Calu3 (cell line): ENCODE measurements at regions not wholly inside any gene's neighbourhood (a gene's known extent, or its start where the extent isn't known, plus 50 kb on each side); places are given as distances from the start of the nearest gene placed in this dataset.
"Not testable (repeated sequence)": the region's sequence is repeated elsewhere in the genome, so short reads cannot be mapped to it uniquely, and the experiment has no call there.

Source experiments
- BruUV-seq: library from RNA; stranded (reverse); fragments of 400-500 nt; replicated peaks from 2 replicates; lab custom pipeline; 2021; lab: Mats Ljungman, UMichigan
- CTCF ChIA-PET: fragments of 300-600 bp; sonication (Branson Sonifier 250); formaldehyde crosslinking; loops from one replicate; lab custom pipeline; 2022; ENCODE audit warnings: antibody characterized with exemption; lab: Charles Lee
- DNase-seq: peaks from one replicate; pipeline ENCODE4 v3.0.0; 2022
- H3K27ac Mint-ChIP-seq: one replicate; pipeline ENCODE4 v1.8.0; 2022; ENCODE audit warnings: mixed read lengths; ENCODE audit not compliant: unreplicated experiment
- H3K27me3 Mint-ChIP-seq: one replicate; pipeline ENCODE4 v1.8.0; 2022; ENCODE audit warnings: mixed read lengths; ENCODE audit not compliant: unreplicated experiment
- H3K36me3 Mint-ChIP-seq: one replicate; pipeline ENCODE4 v1.8.0; 2022; ENCODE audit warnings: mild to moderate bottlenecking, moderate library complexity, mixed read lengths; ENCODE audit not compliant: insufficient read depth, unreplicated experiment
- H3K4me1 Mint-ChIP-seq: one replicate; pipeline ENCODE4 v1.8.0; 2022; ENCODE audit warnings: mild to moderate bottlenecking, low read depth, mixed read lengths; ENCODE audit not compliant: unreplicated experiment
- H3K4me3 Mint-ChIP-seq: one replicate; pipeline ENCODE4 v1.8.0; 2022; ENCODE audit warnings: mild to moderate bottlenecking, low read depth, moderate library complexity, mixed read lengths; ENCODE audit not compliant: unreplicated experiment
- H3K9me3 Mint-ChIP-seq: one replicate; pipeline ENCODE4 v1.8.0; 2022; ENCODE audit warnings: low read depth, mixed read lengths; ENCODE audit not compliant: unreplicated experiment
- intact Hi-C: fragments of 100-400 bp; cut with micrococcal nuclease; formaldehyde crosslinking; loops from one replicate; pipeline ENCODE4 v1.10.0; 2022; ENCODE audit not compliant: unreplicated experiment
- TF ChIP-seq, protein P1 (sequence below): fragments of 200-600 bp; IDR thresholded peaks from one replicate; pipeline ENCODE4 v1.8.0; 2022; ENCODE audit warnings: antibody characterized with exemption; ENCODE audit not compliant: unreplicated experiment

GRCh38 chr12:114030451-114030850 lies 64.3 kb upstream of the RBM19 start:
- H3K9me3 Mint-ChIP-seq = no peaks in the 10 kb centered on the region
- peaks cover 25% of the 10 kb centered on the region for H3K27me3 Mint-ChIP-seq
- CTCF ChIA-PET = interaction anchor here (0.6 kb wide), 1 partner anchor 204 kb away, joined by 4 read pairs; no protein-coding TSS in a partner anchor
- TF ChIP-seq, protein P1, sequence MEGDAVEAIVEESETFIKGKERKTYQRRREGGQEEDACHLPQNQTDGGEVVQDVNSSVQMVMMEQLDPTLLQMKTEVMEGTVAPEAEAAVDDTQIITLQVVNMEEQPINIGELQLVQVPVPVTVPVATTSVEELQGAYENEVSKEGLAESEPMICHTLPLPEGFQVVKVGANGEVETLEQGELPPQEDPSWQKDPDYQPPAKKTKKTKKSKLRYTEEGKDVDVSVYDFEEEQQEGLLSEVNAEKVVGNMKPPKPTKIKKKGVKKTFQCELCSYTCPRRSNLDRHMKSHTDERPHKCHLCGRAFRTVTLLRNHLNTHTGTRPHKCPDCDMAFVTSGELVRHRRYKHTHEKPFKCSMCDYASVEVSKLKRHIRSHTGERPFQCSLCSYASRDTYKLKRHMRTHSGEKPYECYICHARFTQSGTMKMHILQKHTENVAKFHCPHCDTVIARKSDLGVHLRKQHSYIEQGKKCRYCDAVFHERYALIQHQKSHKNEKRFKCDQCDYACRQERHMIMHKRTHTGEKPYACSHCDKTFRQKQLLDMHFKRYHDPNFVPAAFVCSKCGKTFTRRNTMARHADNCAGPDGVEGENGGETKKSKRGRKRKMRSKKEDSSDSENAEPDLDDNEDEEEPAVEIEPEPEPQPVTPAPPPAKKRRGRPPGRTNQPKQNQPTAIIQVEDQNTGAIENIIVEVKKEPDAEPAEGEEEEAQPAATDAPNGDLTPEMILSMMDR = no peak
- no TSS peak for BruUV-seq
- intact Hi-C loops = no loop called here
- H3K4me1 Mint-ChIP-seq = no peaks in the 10 kb centered on the region
- no peaks in the 10 kb centered on the region for H3K36me3 Mint-ChIP-seq
- DNase-seq = no peak
- no peak overlapping the region for H3K27ac Mint-ChIP-seq
- H3K4me3 Mint-ChIP-seq = no peak overlapping the region

- Mint-ChIP-seq H3K4me1 (no peaks in the 10 kb centered on the region), H3K27me3 (peaks cover 49% of the 10 kb centered on the region), H3K9me3 (no peaks in the 10 kb centered on the region), H3K36me3 (no peaks in the 10 kb centered on the region), H3K27ac (no peak overlapping the region), H3K4me3 (no peak overlapping the region)
- TF ChIP-seq, protein P1 = no peak
- DNase-seq = no peak
- no TSS peak for BruUV-seq
- intact Hi-C loops = no loop called here
- CTCF ChIA-PET = no interaction called here
Measured at GRCh38 chr12:114026805-114027204, 60.7 kb upstream of the RBM19 start.

DNA sequence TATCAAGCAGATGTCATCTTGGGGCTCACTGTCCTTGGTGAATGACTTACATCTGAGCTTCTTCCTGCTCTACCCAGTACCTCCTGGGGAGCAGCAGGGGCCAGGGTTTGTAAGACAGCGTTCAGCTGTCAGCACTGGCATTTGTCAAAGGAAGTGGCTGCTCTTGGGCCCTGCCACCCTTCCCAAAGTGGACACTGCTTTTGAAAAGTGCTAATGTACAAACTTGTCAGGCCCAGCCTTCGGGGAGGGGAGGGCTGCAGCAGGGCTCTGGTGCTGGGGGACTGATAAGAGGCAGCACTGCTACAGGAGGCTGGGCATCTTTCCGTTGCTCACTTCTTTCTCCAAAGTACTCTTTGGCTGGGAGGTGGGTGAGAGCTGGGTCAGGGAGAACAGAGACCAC lies 59.8 kb upstream of the RBM19 start:
- Mint-ChIP-seq H3K9me3 (no peaks in the 10 kb centered on the region), H3K27ac (no peak overlapping the region), H3K4me1 (no peaks in the 10 kb centered on the region), H3K4me3 (no peak overlapping the region), H3K36me3 (no peaks in the 10 kb centered on the region), H3K27me3 (peaks cover 41% of the 10 kb centered on the region)
- DNase-seq = no peak
- intact Hi-C loops = no loop called here
- CTCF ChIA-PET = no interaction called here
- BruUV-seq = no TSS peak
- TF ChIP-seq, protein P1 = no peak

DNA sequence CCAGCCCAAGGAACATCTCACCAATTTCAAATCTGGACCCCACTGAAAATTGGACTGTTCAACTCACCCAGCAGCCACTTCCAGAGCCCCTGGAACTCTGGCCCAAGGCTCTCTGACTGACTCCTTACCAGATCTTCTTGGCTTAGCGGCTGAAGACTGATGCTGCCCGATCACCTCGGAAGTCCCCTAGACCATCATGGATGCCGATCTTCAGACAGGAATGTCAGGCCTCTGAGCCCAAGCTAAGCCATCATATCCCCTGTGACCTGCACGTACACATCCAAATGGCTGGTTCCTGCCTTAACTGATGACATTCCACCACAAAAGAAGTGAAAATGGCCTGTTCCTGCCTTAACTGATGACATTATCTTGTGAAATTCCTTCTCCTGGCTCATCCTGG lies 56.0 kb upstream of the RBM19 start:
- not testable (repeated sequence) for H3K4me1 Mint-ChIP-seq

DNA sequence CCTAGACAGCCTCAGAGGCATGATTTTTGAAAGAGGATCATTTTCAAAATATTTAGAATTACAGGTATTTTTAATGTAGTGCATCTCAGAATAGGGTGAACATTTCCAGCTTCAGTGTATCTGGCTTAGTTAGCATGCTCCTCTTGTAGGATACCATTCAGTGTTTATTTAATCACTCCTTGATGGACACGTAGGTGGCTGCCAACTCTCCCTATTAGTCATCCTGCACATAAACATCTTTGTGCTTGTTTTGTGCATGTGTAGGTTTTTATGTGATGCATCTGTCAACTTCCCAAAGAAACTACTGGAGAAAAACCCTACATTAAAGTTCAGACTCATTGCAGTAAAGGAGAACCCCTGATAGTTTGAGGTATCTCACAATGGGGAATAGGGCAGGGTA lies 52.5 kb upstream of the RBM19 start:
- Mint-ChIP-seq H3K27ac (no peak overlapping the region), H3K9me3 (no peaks in the 10 kb centered on the region), H3K36me3 (no peaks in the 10 kb centered on the region), H3K27me3 (peaks cover 37% of the 10 kb centered on the region), H3K4me1 (no peaks in the 10 kb centered on the region), H3K4me3 (no peak overlapping the region)
- no peak for DNase-seq
- CTCF ChIA-PET = no interaction called here
- TF ChIP-seq, protein P1 = no peak
- intact Hi-C loops = no loop called here
- BruUV-seq = no TSS peak

More for the DNA sequence above, 56.0 kb upstream of the RBM19 start:
- peaks cover 59% of the 10 kb centered on the region for H3K27me3 Mint-ChIP-seq
- intact Hi-C loops, H3K27ac Mint-ChIP-seq, BruUV-seq, H3K4me3 Mint-ChIP-seq, CTCF ChIA-PET, H3K9me3 Mint-ChIP-seq, H3K36me3 Mint-ChIP-seq, DNase-seq: not testable (repeated sequence)
